IMR-90 (cell line): ENCODE measurements at regions not wholly inside any gene's neighbourhood (a gene's known extent, or its start where the extent isn't known, plus 50 kb on each side); places are given as distances from the start of the nearest gene placed in this dataset.

ENCODE experiments used
- CEBPB ChIP-seq: IDR thresholded peaks from 2 replicates; pipeline ENCODE4 v1.6.1; 2012; ENCODE audit warnings: low read depth, low read length, improper control_type of control experiment
- CHD1 ChIP-seq: IDR thresholded peaks from 2 replicates; pipeline ENCODE4 v1.6.1; 2012; ENCODE audit warnings: low read depth, low read length, improper control_type of control experiment
- FOS ChIP-seq: fragments of 150-350 bp; IDR thresholded peaks from 2 replicates; pipeline ENCODE4 v1.6.1; 2016; ENCODE audit warnings: low read depth, low read length
- MAFK ChIP-seq: IDR thresholded peaks from 2 replicates; pipeline ENCODE4 v1.6.1; 2012; ENCODE audit warnings: low read depth, low read length, improper control_type of control experiment
- MAZ ChIP-seq: IDR thresholded peaks from 2 replicates; pipeline ENCODE4 v1.6.1; 2012; ENCODE audit warnings: low read depth, mild to moderate bottlenecking, low read length, improper control_type of control experiment, moderate library complexity, borderline replicate concordance
- MXI1 ChIP-seq: IDR thresholded peaks from 2 replicates; pipeline ENCODE4 v1.6.1; 2012; ENCODE audit warnings: low read depth, mild to moderate bottlenecking, low read length, moderate library complexity, borderline replicate concordance
- NFE2L2 ChIP-seq: fragments of 150-350 bp; IDR thresholded peaks from 2 replicates; pipeline ENCODE4 v1.6.1; 2016; ENCODE audit warnings: low read depth, mild to moderate bottlenecking, low read length
- POLR2A ChIP-seq: IDR thresholded peaks from 2 replicates; pipeline ENCODE4 v1.6.1; 2012; ENCODE audit warnings: mild to moderate bottlenecking, low read depth, low read length
- RAD21 ChIP-seq: IDR thresholded peaks from 2 replicates; pipeline ENCODE4 v1.6.1; 2012; ENCODE audit warnings: low read length, improper control_type of control experiment
- RFX5 ChIP-seq: IDR thresholded peaks from 2 replicates; pipeline ENCODE4 v1.8.0; 2012; ENCODE audit warnings: low read depth, mild to moderate bottlenecking, low read length, moderate library complexity
- TF ChIP-seq, protein P1 (sequence below): conservative IDR thresholded peaks from 2 replicates; pipeline ENCODE4 v1.5.1; 2012; ENCODE audit warnings: mild to moderate bottlenecking, low read depth, low read length, improper control_type of control experiment

DNA sequence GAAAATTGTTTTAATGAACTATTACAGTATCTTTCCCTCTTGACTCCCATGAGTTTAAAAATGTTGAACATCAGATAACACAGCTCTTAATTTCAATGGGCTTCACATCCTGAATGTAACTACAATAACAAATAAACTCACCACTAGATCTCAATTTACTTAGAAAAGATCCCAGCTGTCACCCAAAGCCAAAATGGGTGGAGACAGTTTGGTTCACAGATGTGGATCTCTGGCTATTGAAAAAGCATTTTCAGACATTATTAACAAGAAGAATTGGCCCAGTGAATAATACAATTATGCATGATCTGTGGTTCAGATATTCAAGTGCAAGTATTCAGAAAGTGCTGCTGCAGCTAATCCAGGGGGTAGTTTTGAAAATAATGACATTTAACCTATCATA is 184.7 kb upstream of the RALGAPA2 start:
- TF ChIP-seq, protein P1, sequence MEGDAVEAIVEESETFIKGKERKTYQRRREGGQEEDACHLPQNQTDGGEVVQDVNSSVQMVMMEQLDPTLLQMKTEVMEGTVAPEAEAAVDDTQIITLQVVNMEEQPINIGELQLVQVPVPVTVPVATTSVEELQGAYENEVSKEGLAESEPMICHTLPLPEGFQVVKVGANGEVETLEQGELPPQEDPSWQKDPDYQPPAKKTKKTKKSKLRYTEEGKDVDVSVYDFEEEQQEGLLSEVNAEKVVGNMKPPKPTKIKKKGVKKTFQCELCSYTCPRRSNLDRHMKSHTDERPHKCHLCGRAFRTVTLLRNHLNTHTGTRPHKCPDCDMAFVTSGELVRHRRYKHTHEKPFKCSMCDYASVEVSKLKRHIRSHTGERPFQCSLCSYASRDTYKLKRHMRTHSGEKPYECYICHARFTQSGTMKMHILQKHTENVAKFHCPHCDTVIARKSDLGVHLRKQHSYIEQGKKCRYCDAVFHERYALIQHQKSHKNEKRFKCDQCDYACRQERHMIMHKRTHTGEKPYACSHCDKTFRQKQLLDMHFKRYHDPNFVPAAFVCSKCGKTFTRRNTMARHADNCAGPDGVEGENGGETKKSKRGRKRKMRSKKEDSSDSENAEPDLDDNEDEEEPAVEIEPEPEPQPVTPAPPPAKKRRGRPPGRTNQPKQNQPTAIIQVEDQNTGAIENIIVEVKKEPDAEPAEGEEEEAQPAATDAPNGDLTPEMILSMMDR = no peak
- TF ChIP-seq RFX5 = no peak
- TF ChIP-seq POLR2A = no peak
- no peak for TF ChIP-seq CEBPB
- no peak for TF ChIP-seq CHD1
- TF ChIP-seq FOS = no peak
- TF ChIP-seq MAFK = no peak
- TF ChIP-seq RAD21 = no peak
- TF ChIP-seq MXI1 = no peak
- no peak for TF ChIP-seq NFE2L2
- no peak for TF ChIP-seq MAZ
